Activated naive CD8-positive, alpha-beta T cell treated with anti-CD3 and anti-CD28 coated beads, Interleukin-2, amount 10 ng/mL, durations not matched to agents 7 days and 5 days (primary cell): ENCODE measurements at regions not wholly inside any gene's neighbourhood (a gene's known extent, or its start where the extent isn't known, plus 50 kb on each side); places are given as distances from the start of the nearest gene placed in this dataset.
"Not testable (repeated sequence)": the region's sequence is repeated elsewhere in the genome, so short reads cannot be mapped to it uniquely, and the experiment has no call there.

Experiments used
- ATAC-seq: fragments of 150-1000 bp; cut with Tn5 transposase; one replicate; pipeline ENCODE4 v1.10.0; 2021; ENCODE audit warnings: low read depth, moderate library complexity
- POLR2A ChIA-PET: fragments of 350-600 bp; sonication (Branson Sonifier 250); formaldehyde crosslinking; loops from one replicate; lab custom pipeline; 2021; ENCODE audit warnings: antibody characterized with exemption; lab: Charles Lee
- DNase-seq: peaks from one replicate; pipeline ENCODE4 v3.0.0; 2021
- H3K27ac Mint-ChIP-seq: one replicate; pipeline ENCODE4 v1.8.0; 2022; ENCODE audit warnings: mild to moderate bottlenecking, mixed read lengths
- H3K27me3 Mint-ChIP-seq: one replicate; pipeline ENCODE4 v1.8.0; 2022; ENCODE audit warnings: mild to moderate bottlenecking, moderate library complexity, mixed read lengths
- H3K36me3 Mint-ChIP-seq: one replicate; pipeline ENCODE4 v1.8.0; 2021; ENCODE audit warnings: mild to moderate bottlenecking, mixed read lengths
- H3K4me1 Mint-ChIP-seq: one replicate; pipeline ENCODE4 v1.8.0; 2021; ENCODE audit warnings: mixed read lengths
- H3K4me3 Mint-ChIP-seq: one replicate; pipeline ENCODE4 v1.8.0; 2022; ENCODE audit warnings: mild to moderate bottlenecking, moderate library complexity, mixed read lengths
- H3K9me3 Mint-ChIP-seq: one replicate; pipeline ENCODE4 v1.8.0; 2021; ENCODE audit warnings: mixed read lengths

DNA sequence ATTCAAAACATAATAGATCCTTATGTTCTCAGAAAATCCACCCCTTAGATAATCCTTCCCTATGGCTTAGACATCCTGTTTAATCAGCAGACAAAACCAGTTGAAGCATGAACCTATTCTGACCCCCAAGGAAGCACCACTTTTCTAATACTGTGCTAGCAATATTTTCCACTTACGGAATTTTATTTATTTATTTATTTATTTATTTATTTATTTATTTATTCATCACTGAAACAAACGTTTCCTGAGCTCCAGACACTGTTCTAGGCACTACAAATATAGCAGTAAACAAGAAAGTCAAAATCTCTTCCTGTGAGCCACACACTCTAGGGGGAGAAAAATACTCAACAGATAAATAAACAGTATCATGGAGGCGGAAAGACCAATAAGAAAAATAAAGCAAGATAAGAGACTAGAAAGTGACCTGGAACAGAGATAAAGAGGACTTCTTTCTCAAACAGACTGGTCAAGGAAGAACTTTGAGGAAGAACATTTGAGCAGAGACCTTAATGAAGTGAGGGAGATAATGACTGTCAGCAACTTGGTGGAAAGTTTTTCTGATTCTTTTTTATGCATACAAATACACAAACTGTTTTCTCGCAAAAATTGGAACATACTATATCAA, 145.5 kb upstream of the POGK start:
- POLR2A ChIA-PET = no interaction called here
- H3K4me3 Mint-ChIP-seq = no peak overlapping the region
- peaks cover 2% of the 10 kb centered on the region for H3K27me3 Mint-ChIP-seq
- no peaks in the 10 kb centered on the region for H3K4me1 Mint-ChIP-seq
- no peak for DNase-seq
- H3K9me3 Mint-ChIP-seq = no peaks in the 10 kb centered on the region
- no peak overlapping the region for H3K27ac Mint-ChIP-seq
- no peaks in the 10 kb centered on the region for H3K36me3 Mint-ChIP-seq
- no peak for ATAC-seq

DNA sequence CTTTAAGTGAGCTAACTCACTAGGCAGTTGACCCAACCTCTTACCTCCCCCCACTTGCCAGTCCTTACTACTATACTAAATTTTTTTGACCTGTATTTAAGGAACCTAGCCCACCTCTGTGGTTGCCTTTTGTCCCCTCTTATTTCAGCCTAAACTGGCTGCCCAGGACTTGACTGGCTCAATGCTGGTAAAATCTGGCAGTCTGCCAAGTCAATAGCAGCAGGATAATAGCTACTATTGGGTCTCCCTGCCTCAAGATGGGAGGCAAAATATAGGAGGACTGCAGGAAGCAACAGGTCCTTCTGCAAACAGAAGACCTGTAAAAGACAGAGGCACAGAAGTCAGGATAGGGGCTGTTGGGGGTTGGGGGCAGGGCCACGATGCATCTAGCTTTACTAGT, 144.2 kb upstream of the POGK start:
- Mint-ChIP-seq H3K4me3 (no peak overlapping the region), H3K36me3 (no peaks in the 10 kb centered on the region), H3K4me1 (no peaks in the 10 kb centered on the region), H3K9me3 (no peaks in the 10 kb centered on the region), H3K27ac (no peak overlapping the region), H3K27me3 (peaks cover 6% of the 10 kb centered on the region)
- ATAC-seq (no peak), DNase-seq (no peak)
- POLR2A ChIA-PET = no interaction called here

- DNase-seq, H3K27ac Mint-ChIP-seq, H3K27me3 Mint-ChIP-seq, H3K4me1 Mint-ChIP-seq, ATAC-seq, H3K9me3 Mint-ChIP-seq, H3K4me3 Mint-ChIP-seq, POLR2A ChIA-PET, H3K36me3 Mint-ChIP-seq: not testable (repeated sequence)
Observed at GRCh38 chr1:166695834-166696233, 143.4 kb upstream of the POGK start.

GRCh38 chr1:166698771-166699170, 140.5 kb upstream of the POGK start:
- Mint-ChIP-seq H3K9me3 (no peaks in the 10 kb centered on the region), H3K27ac (no peak overlapping the region), H3K36me3 (no peaks in the 10 kb centered on the region), H3K4me3 (no peak overlapping the region), H3K4me1 (no peaks in the 10 kb centered on the region), H3K27me3 (peaks cover 15% of the 10 kb centered on the region)
- POLR2A ChIA-PET = no interaction called here
- DNase-seq = no peak
- ATAC-seq = no peak

GRCh38 chr1:166699613-166700012, 139.7 kb upstream of the POGK start:
- H3K27ac Mint-ChIP-seq = no peak overlapping the region
- POLR2A ChIA-PET = no interaction called here
- DNase-seq = no peak
- no peaks in the 10 kb centered on the region for H3K36me3 Mint-ChIP-seq
- no peak for ATAC-seq
- no peaks in the 10 kb centered on the region for H3K4me1 Mint-ChIP-seq
- H3K27me3 Mint-ChIP-seq = peaks cover 20% of the 10 kb centered on the region
- H3K9me3 Mint-ChIP-seq = no peaks in the 10 kb centered on the region
- H3K4me3 Mint-ChIP-seq = no peak overlapping the region

GRCh38 chr1:166700696-166701095, 138.6 kb upstream of the POGK start:
- no peaks in the 10 kb centered on the region for H3K9me3 Mint-ChIP-seq
- H3K27me3 Mint-ChIP-seq = peaks cover 23% of the 10 kb centered on the region
- H3K27ac Mint-ChIP-seq = no peak overlapping the region
- ATAC-seq (no peak), DNase-seq (no peak)
- POLR2A ChIA-PET = no interaction called here
- H3K36me3 Mint-ChIP-seq = no peaks in the 10 kb centered on the region
- H3K4me3 Mint-ChIP-seq = no peak overlapping the region
- no peaks in the 10 kb centered on the region for H3K4me1 Mint-ChIP-seq

DNA sequence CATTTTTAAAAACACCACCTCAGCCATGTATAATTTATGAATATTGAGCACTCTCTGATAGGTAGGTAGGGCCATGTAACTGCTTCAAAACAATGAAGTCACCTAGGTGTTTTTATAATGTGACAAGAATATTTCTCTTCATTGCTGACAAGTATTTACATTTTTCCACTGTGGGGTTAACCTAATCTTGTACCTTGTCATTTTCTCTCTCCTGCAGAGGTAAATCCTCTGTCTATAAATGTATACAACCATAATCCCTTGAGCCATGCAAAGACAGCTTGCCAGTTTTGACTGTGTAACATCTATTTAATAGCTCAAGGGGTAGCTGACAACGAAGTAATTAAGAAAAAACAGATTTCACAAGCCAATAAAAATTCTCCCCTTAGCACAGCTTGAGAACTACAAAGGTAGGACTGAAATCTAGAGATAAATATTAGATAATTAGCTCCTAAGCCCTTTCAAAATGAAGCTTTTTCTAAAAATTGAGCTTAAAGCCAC, 137.6 kb upstream of the POGK start:
- ATAC-seq = no peak
- H3K36me3 Mint-ChIP-seq = no peaks in the 10 kb centered on the region
- POLR2A ChIA-PET = no interaction called here
- peaks cover 26% of the 10 kb centered on the region for H3K27me3 Mint-ChIP-seq
- H3K4me3 Mint-ChIP-seq = no peak overlapping the region
- no peak overlapping the region for H3K27ac Mint-ChIP-seq
- DNase-seq = no peak
- no peaks in the 10 kb centered on the region for H3K9me3 Mint-ChIP-seq
- H3K4me1 Mint-ChIP-seq = no peaks in the 10 kb centered on the region

DNA sequence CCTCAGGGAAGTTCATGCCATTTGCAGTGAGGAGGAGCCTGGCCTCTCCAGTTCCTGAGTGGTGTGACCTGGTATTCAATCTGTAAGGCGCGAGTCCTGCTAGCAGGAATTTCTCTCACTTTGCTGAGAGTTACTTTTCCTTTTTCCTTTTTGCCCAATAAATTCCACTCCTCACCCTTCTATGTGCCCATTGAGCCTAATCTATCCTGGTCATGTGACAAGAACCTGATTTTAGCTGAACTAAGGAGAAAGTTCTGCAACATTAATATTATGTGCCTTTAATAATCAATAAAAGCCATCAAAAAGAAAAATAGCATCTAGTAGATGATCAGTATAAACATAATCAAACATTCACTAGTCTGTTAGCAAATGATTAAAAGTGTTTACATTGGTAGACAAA, 136.1 kb upstream of the POGK start:
- POLR2A ChIA-PET = no interaction called here
- Mint-ChIP-seq H3K27me3 (peaks cover 27% of the 10 kb centered on the region), H3K9me3 (no peaks in the 10 kb centered on the region), H3K27ac (no peak overlapping the region), H3K4me3 (no peak overlapping the region), H3K36me3 (no peaks in the 10 kb centered on the region), H3K4me1 (no peaks in the 10 kb centered on the region)
- ATAC-seq = no peak
- DNase-seq = no peak

- Mint-ChIP-seq H3K36me3 (no peaks in the 10 kb centered on the region), H3K27me3 (peaks cover 31% of the 10 kb centered on the region), H3K4me1 (no peaks in the 10 kb centered on the region), H3K27ac (no peak overlapping the region), H3K9me3 (peaks cover 2% of the 10 kb centered on the region), H3K4me3 (no peak overlapping the region)
- POLR2A ChIA-PET = no interaction called here
- ATAC-seq = no peak
- no peak for DNase-seq
Observed at GRCh38 chr1:166703726-166704462, 135.4 kb upstream of the POGK start.

DNA sequence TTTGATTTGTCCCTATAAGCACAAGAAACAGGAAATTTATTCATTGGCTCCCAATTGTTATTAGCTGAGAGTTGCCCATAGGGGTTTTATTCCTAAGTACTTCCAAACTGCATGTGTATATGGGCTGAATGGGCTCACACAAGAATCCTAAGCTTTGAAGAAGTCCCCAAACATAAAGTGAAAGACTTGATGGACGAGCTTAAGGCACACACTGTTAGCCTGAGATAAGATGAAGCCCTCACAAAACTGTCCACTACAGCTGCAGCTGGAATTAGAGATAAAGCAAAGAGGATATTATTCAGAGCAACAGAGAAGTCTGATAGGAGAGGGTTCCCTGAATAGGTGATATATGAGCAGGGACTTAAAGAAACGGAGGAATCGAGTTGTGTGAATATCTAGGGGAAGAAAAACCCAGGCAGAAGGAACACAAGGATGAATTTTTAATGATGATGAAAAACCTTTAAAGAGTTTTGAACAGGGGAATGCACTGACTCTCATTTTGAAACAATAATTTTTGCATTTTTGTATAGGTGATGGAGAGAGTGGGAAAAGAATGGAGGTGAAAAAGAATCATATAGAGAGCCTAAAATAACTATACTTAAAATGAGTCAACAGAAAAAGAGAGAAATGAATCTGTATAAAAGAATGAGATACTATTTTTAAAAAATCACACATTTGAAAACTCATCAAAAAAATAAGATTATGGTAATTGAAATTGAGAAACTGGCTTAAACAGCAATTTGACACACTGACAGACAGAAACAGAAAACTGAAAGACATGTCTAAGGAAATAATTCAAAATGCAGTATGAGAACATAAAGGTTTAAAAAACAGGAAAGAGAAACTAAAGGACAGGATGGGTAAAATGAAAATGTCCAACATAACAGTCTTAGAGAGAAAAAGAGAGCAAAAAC, 133.6 kb upstream of the POGK start:
- Mint-ChIP-seq H3K9me3 (peaks cover 2% of the 10 kb centered on the region), H3K27me3 (peaks cover 25% of the 10 kb centered on the region), H3K27ac (no peak overlapping the region), H3K4me1 (no peaks in the 10 kb centered on the region), H3K36me3 (no peaks in the 10 kb centered on the region), H3K4me3 (no peak overlapping the region)
- DNase-seq (no peak), ATAC-seq (no peak)
- POLR2A ChIA-PET = no interaction called here

- Mint-ChIP-seq H3K9me3 (no peaks in the 10 kb centered on the region), H3K36me3 (no peaks in the 10 kb centered on the region), H3K27me3 (peaks cover 5% of the 10 kb centered on the region), H3K4me1 (no peaks in the 10 kb centered on the region), H3K4me3 (no peak overlapping the region), H3K27ac (no peak overlapping the region)
- DNase-seq (no peak), ATAC-seq (no peak)
- POLR2A ChIA-PET = no interaction called here
Observed at GRCh38 chr1:166716620-166717019, 122.7 kb upstream of the POGK start.

- Mint-ChIP-seq H3K27me3 (no peaks in the 10 kb centered on the region), H3K4me3 (no peak overlapping the region), H3K36me3 (no peaks in the 10 kb centered on the region), H3K9me3 (no peaks in the 10 kb centered on the region), H3K4me1 (no peaks in the 10 kb centered on the region), H3K27ac (no peak overlapping the region)
- POLR2A ChIA-PET = no interaction called here
- no peak for DNase-seq
- no peak for ATAC-seq
Observed at GRCh38 chr1:166721145-166721544, 118.1 kb upstream of the POGK start.

GRCh38 chr1:166730299-166730888, 108.9 kb upstream of the POGK start:
- Mint-ChIP-seq H3K4me3 (no peak overlapping the region), H3K4me1 (no peaks in the 10 kb centered on the region), H3K27ac (no peak overlapping the region), H3K36me3 (no peaks in the 10 kb centered on the region), H3K27me3 (peaks cover 8% of the 10 kb centered on the region), H3K9me3 (no peaks in the 10 kb centered on the region)
- ATAC-seq = no peak
- POLR2A ChIA-PET = no interaction called here
- no peak for DNase-seq
